H1 (cell line): ENCODE measurements at regions not wholly inside any gene's neighbourhood (a gene's known extent, or its start where the extent isn't known, plus 50 kb on each side); places are given as distances from the start of the nearest gene placed in this dataset.

ENCODE experiments used
- CTCF ChIA-PET: fragments of 300-600 bp; sonication (Branson Sonifier 250); formaldehyde crosslinking; loops from one replicate; lab custom pipeline; 2021; ENCODE audit not compliant: partially characterized antibody; lab: Charles Lee
- POLR2A ChIA-PET: fragments of 300-600 bp; sonication (Branson Sonifier 250); formaldehyde crosslinking; loops from one replicate; lab custom pipeline; 2021; ENCODE audit warnings: inconsistent platforms; ENCODE audit not compliant: partially characterized antibody; lab: Charles Lee
- DNase-seq, 2 experiments: peaks; one replicate each; pipeline versions ENCODE4 v3.0.0 to v3.0.0-alpha.2; 2010 to 2022; ENCODE audit warnings: low spot score in 2 of 2, low read depth in 1 of 2, mixed read lengths in 1 of 2
- FAIRE-seq: peaks from 2 replicates; lab custom pipeline; 2011; peaks lifted over from hg19 to GRCh38; lab: Jason Lieb, UNC
- H2AFZ ChIP-seq: 2 replicates; pipeline ENCODE4 v1.8.1; 2012; ENCODE audit warnings: low read length, inconsistent platforms
- H2AK5ac ChIP-seq: 2 replicates; pipeline ENCODE4 v1.6.1; 2013; ENCODE audit warnings: low read depth, low read length
- H2BK120ac ChIP-seq: replicated peaks from 2 replicates; pipeline ENCODE3; 2013; ENCODE audit warnings: low read depth, low read length, inconsistent platforms
- H2BK12ac ChIP-seq: 2 replicates; pipeline ENCODE4 v1.6.1; 2013; ENCODE audit warnings: low read depth, low read length
- H2BK15ac ChIP-seq: 2 replicates; pipeline ENCODE4 v1.6.1; 2013; ENCODE audit warnings: low read length
- H2BK20ac ChIP-seq: 2 replicates; pipeline ENCODE4 v1.6.1; 2013; ENCODE audit warnings: low read length
- H2BK5ac ChIP-seq: 2 replicates; pipeline ENCODE4 v1.6.1; 2013; ENCODE audit warnings: low read depth, low read length
- H3K14ac ChIP-seq: 2 replicates; pipeline ENCODE4 v1.6.1; 2013; ENCODE audit warnings: inconsistent platforms; ENCODE audit not compliant: insufficient read length
- H3K18ac ChIP-seq: 2 replicates; pipeline ENCODE4 v1.6.1; 2013; ENCODE audit warnings: low read length; ENCODE audit errors: extremely low read depth
- H3K23ac ChIP-seq: 2 replicates; pipeline ENCODE4 v1.6.1; 2013; ENCODE audit warnings: inconsistent platforms; ENCODE audit not compliant: insufficient read length
- H3K23me2 ChIP-seq: 2 replicates; pipeline ENCODE4 v1.6.1; 2013; ENCODE audit warnings: low read depth, low read length
- H3K27ac ChIP-seq: 2 replicates; pipeline ENCODE4 v1.6.1; 2011; ENCODE audit warnings: low read depth, low read length, inconsistent platforms
- H3K27me3 ChIP-seq, 4 experiments: replicated peaks in 1 of 4; 1 replicate in 1 of 4; 2 replicates in 3 of 4; pipeline versions ENCODE4 v1.6.1 to v1.8.1; 2011 to 2013; ENCODE audit warnings: low read length in 3 of 4, mild to moderate bottlenecking in 3 of 4, inconsistent platforms in 2 of 4, mixed read lengths in 2 of 4, moderate library complexity in 1 of 4; ENCODE audit not compliant: control insufficient read depth in 3 of 4, insufficient read depth in 3 of 4; ENCODE audit errors: extremely low read depth in 1 of 4
- H3K36me3 ChIP-seq, 4 experiments: 2 replicates each; pipeline versions ENCODE4 v1.6.1 to v1.8.1; 2011 to 2013; ENCODE audit warnings: mild to moderate bottlenecking in 4 of 4, low read length in 3 of 4, moderate library complexity in 2 of 4, control low read depth in 1 of 4, inconsistent platforms in 1 of 4; ENCODE audit not compliant: insufficient read depth in 4 of 4, control insufficient read depth in 2 of 4
- H3K4ac ChIP-seq: replicated peaks from 2 replicates; pipeline ENCODE3; 2013; ENCODE audit warnings: low read length, low read depth, mixed read lengths, inconsistent platforms; ENCODE audit not compliant: insufficient read length
- H3K4me1 ChIP-seq, 4 experiments: replicated peaks in 1 of 4; 1 replicate in 1 of 4; 2 replicates in 3 of 4; pipeline versions ENCODE4 v1.6.1 to v1.8.1; 2011 to 2013; ENCODE audit warnings: low read length in 3 of 4, inconsistent platforms in 2 of 4, mixed read lengths in 1 of 4; ENCODE audit not compliant: insufficient read depth in 4 of 4, control insufficient read depth in 3 of 4
- H3K4me2 ChIP-seq, 2 experiments: 2 replicates each; pipeline versions ENCODE4 v1.6.1 to v1.8.1; 2011 to 2013; ENCODE audit warnings: low read depth in 2 of 2, low read length in 2 of 2, control low read depth in 1 of 2, inconsistent platforms in 1 of 2, mild to moderate bottlenecking in 1 of 2; ENCODE audit not compliant: insufficient read depth in 1 of 2
- H3K4me3 ChIP-seq, 4 experiments: fragments of 200-600, 300-600 bp in 1 of 4; sonication (generic), shearing (Covaris generic), sonication (Bioruptor Twin) in 1 of 4; 2 replicates each; pipeline versions ENCODE4 v1.5.1 to v1.8.1; 2011 to 2016; ENCODE audit warnings: low read length in 4 of 4, low read depth in 3 of 4, control low read depth in 2 of 4, inconsistent platforms in 2 of 4, mild to moderate bottlenecking in 2 of 4, mixed read lengths in 1 of 4, moderate library complexity in 1 of 4; ENCODE audit not compliant: insufficient read depth in 2 of 4; ENCODE audit errors: extremely low read depth in 1 of 4
- H3K56ac ChIP-seq: replicated peaks from 2 replicates; pipeline ENCODE3; 2013; ENCODE audit warnings: low read depth, mild to moderate bottlenecking, mixed read lengths, low read length, inconsistent platforms; ENCODE audit not compliant: insufficient read length
- H3K79me1 ChIP-seq: 2 replicates; pipeline ENCODE4 v1.6.1; 2013; ENCODE audit warnings: low read depth, low read length, control low read depth
- H3K79me2 ChIP-seq, 2 experiments: 2 replicates each; pipeline versions ENCODE4 v1.6.1 to v1.8.1; 2012 to 2013; ENCODE audit warnings: low read length in 2 of 2, mild to moderate bottlenecking in 2 of 2, inconsistent platforms in 1 of 2; ENCODE audit not compliant: insufficient read depth in 2 of 2, control insufficient read depth in 1 of 2
- H3K9ac ChIP-seq, 4 experiments: replicated peaks in 1 of 4; 1 replicate in 1 of 4; 2 replicates in 3 of 4; pipeline versions ENCODE4 v1.6.1 to v1.8.1; 2011 to 2013; ENCODE audit warnings: low read depth in 3 of 4, low read length in 3 of 4, control low read depth in 2 of 4, mild to moderate bottlenecking in 2 of 4, moderate library complexity in 2 of 4, inconsistent platforms in 1 of 4; ENCODE audit errors: extremely low read depth in 1 of 4
- H3K9me3 ChIP-seq, 2 experiments: 2 replicates each; pipeline versions ENCODE4 v1.6.1 to v1.8.1; 2012 to 2013; ENCODE audit warnings: mild to moderate bottlenecking in 2 of 2, moderate library complexity in 2 of 2, control low read depth in 1 of 2, inconsistent platforms in 1 of 2, low read depth in 1 of 2, low read length in 1 of 2, mixed read lengths in 1 of 2; ENCODE audit not compliant: insufficient read depth in 2 of 2
- H4K20me1 ChIP-seq, 2 experiments: replicated peaks in 1 of 2; 2 replicates each; pipeline versions ENCODE3 to v1.8.1; 2011 to 2013; ENCODE audit warnings: inconsistent platforms in 2 of 2, low read length in 2 of 2, mild to moderate bottlenecking in 1 of 2; ENCODE audit not compliant: insufficient read depth in 2 of 2, control insufficient read depth in 1 of 2
- H4K5ac ChIP-seq: 2 replicates; pipeline ENCODE4 v1.6.1; 2013; ENCODE audit warnings: low read length, low read depth, mixed read lengths, inconsistent platforms; ENCODE audit not compliant: insufficient read length
- H4K8ac ChIP-seq: 2 replicates; pipeline ENCODE4 v1.8.0; 2013; ENCODE audit warnings: mild to moderate bottlenecking, moderate library complexity, low read length, inconsistent platforms; ENCODE audit not compliant: insufficient read depth; ENCODE audit errors: extremely low read depth
- H4K91ac ChIP-seq: replicated peaks from 2 replicates; pipeline ENCODE3; 2013; ENCODE audit warnings: low read length, mixed read lengths, inconsistent platforms; ENCODE audit not compliant: insufficient read length
- BCL11A ChIP-seq, 2 experiments: IDR thresholded peaks; one replicate each; pipeline ENCODE4 v1.6.1; 2011; ENCODE audit warnings: low read depth in 2 of 2, low read length in 2 of 2, mild to moderate bottlenecking in 2 of 2
- CEBPB ChIP-seq: IDR thresholded peaks from 2 replicates; pipeline ENCODE4 v1.6.1; 2012; ENCODE audit warnings: low read depth, low read length
- EGR1 ChIP-seq: IDR thresholded peaks from 2 replicates; pipeline ENCODE4 v1.6.1; 2011; ENCODE audit warnings: low read depth, low read length, borderline replicate concordance
- EP300 ChIP-seq, 2 experiments: IDR thresholded peaks; 1 replicate in 1 of 2; 2 replicates in 1 of 2; pipeline ENCODE4 v1.6.1; 2011 to 2012; ENCODE audit warnings: low read depth in 2 of 2, low read length in 2 of 2, mild to moderate bottlenecking in 2 of 2, borderline replicate concordance in 1 of 2, inconsistent platforms in 1 of 2, moderate library complexity in 1 of 2
- KDM4A ChIP-seq: IDR thresholded peaks from one replicate; pipeline ENCODE4 v1.7.1; 2012; ENCODE audit warnings: low read depth, mild to moderate bottlenecking, moderate library complexity, low read length, inconsistent platforms; ENCODE audit not compliant: severe bottlenecking
- RFX5 ChIP-seq: IDR thresholded peaks from 2 replicates; pipeline ENCODE4 v1.6.1; 2011; ENCODE audit warnings: low read depth, low read length, improper control_type of control experiment, borderline replicate concordance

DNA sequence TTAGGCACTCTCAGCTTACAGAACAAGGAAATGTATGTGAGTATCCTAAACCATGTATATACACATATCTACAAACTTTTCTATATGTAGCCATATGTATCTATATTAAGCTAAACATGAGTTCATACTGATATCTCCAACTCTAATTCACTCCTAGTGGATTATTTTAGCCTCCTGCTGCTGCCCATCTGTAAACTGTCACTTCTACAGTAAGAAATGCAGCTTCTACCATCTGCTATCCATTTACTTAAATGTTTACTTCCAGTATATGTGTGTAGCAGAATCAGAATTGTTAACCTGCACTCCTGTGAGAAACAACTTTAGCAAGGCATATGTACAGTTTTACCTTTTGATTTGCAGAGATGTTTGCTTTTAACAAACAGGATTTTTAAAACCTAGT is 478.5 kb upstream of the CBLB start:
- Histone ChIP-seq H3K36me3 (no peaks in the 10 kb centered on the region), H3K79me1 (no peaks in the 10 kb centered on the region), H2AFZ (no peak overlapping the region), H3K23ac (no peak overlapping the region), H3K56ac (no peak overlapping the region), H4K91ac (no peak overlapping the region), H2BK20ac (no peak overlapping the region), H4K5ac (no peak overlapping the region), H2AK5ac (no peak overlapping the region), H4K20me1 (no peaks in the 10 kb centered on the region), H3K18ac (no peak overlapping the region), H3K23me2 (no peaks in the 10 kb centered on the region), H3K27me3 (no peaks in the 10 kb centered on the region), H2BK12ac (no peak overlapping the region), H3K9me3 (no peaks in the 10 kb centered on the region), H3K27ac (no peak overlapping the region), H3K9ac (no peak overlapping the region), H3K4me1 (no peaks in the 10 kb centered on the region), H3K79me2 (no peaks in the 10 kb centered on the region), H3K4me2 (no peak overlapping the region), H3K14ac (no peak overlapping the region), H3K4me3 (no peak overlapping the region), H2BK5ac (no peak overlapping the region), H4K8ac (no peak overlapping the region), H2BK15ac (no peak overlapping the region), H3K4ac (no peak overlapping the region), H2BK120ac (no peak overlapping the region)
- DNase-seq = no peak
- no peak for FAIRE-seq
- ChIA-PET POLR2A (no interaction called here), CTCF (interaction anchor here (0.6 kb wide), 1 partner anchor 466 kb away, joined by 3 read pairs; no protein-coding TSS in a partner anchor)
- TF ChIP-seq CEBPB (no peak), BCL11A (IDR thresholded peaks at IDR 0.05; ENCODE audit: low read depth in 2 of 2, low read length in 2 of 2) (no peak), EGR1 (no peak), EP300 (IDR thresholded peaks at IDR 0.05; ENCODE audit: borderline replicate concordance in 1 of 2, low read depth in 2 of 2, low read length in 2 of 2) (no peak), RFX5 (no peak), KDM4A (no peak)
